ENCODE measurements at regions not wholly inside any gene's neighbourhood (a gene's known extent, or its start where the extent isn't known, plus 50 kb on each side); places are given as distances from the start of the nearest gene placed in this dataset.

GRCh38 chr9:26637101-26637500, 255.5 kb downstream of the CAAP1 start:
- TF ChIP-seq REST (IDR thresholded peaks at IDR 0.05; ENCODE audit: insufficient read depth in 1 of 2, low read depth in 2 of 2, low read length in 2 of 2) (no peak), TAF1 (IDR thresholded peaks at IDR 0.05; ENCODE audit: borderline replicate concordance, insufficient read depth, low read length) (no peak), SIN3A (IDR thresholded peaks at IDR 0.05; ENCODE audit: borderline replicate concordance, insufficient read depth, low read length) (no peak), FOXP2 (optimal IDR thresholded peaks at IDR 0.05; ENCODE audit: borderline replicate concordance, extremely low read depth, extremely low read length, insufficient read depth) (no peak), POLR2AphosphoS5 (IDR thresholded peaks at IDR 0.05; ENCODE audit: low read depth, low read length) (no peak)

- no peak for TF ChIP-seq FOXP2 (optimal IDR thresholded peaks at IDR 0.05; ENCODE audit: borderline replicate concordance, extremely low read depth, extremely low read length, insufficient read depth)
Observed at GRCh38 chr9:26612211-26612610, 280.4 kb downstream of the CAAP1 start.

- TF ChIP-seq SIN3A (IDR thresholded peaks at IDR 0.05; ENCODE audit: borderline replicate concordance, insufficient read depth, low read length) (no peak), FOXP2 (optimal IDR thresholded peaks at IDR 0.05; ENCODE audit: borderline replicate concordance, extremely low read depth, extremely low read length, insufficient read depth) (no peak), REST (IDR thresholded peaks at IDR 0.05; ENCODE audit: insufficient read depth in 1 of 2, low read depth in 2 of 2, low read length in 2 of 2) (no peak), TAF1 (IDR thresholded peaks at IDR 0.05; ENCODE audit: borderline replicate concordance, insufficient read depth, low read length) (no peak), POLR2AphosphoS5 (IDR thresholded peaks at IDR 0.05; ENCODE audit: low read depth, low read length) (no peak)
Observed at GRCh38 chr9:26606756-26607155, 285.8 kb downstream of the CAAP1 start.

GRCh38 chr9:26605367-26605766, 287.2 kb downstream of the CAAP1 start:
- TF ChIP-seq POLR2AphosphoS5 (IDR thresholded peaks at IDR 0.05; ENCODE audit: low read depth, low read length): no peak
- TF ChIP-seq FOXP2 (optimal IDR thresholded peaks at IDR 0.05; ENCODE audit: borderline replicate concordance, extremely low read depth, extremely low read length, insufficient read depth): no peak
- no peak for TF ChIP-seq SIN3A (IDR thresholded peaks at IDR 0.05; ENCODE audit: borderline replicate concordance, insufficient read depth, low read length)

- TF ChIP-seq FOXP2 (optimal IDR thresholded peaks at IDR 0.05; ENCODE audit: borderline replicate concordance, extremely low read depth, extremely low read length, insufficient read depth): no peak
- TF ChIP-seq REST (IDR thresholded peaks at IDR 0.05; ENCODE audit: insufficient read depth in 1 of 2, low read depth in 2 of 2, low read length in 2 of 2): no peak
- no peak for TF ChIP-seq POLR2AphosphoS5 (IDR thresholded peaks at IDR 0.05; ENCODE audit: low read depth, low read length)
- no peak for TF ChIP-seq TAF1 (IDR thresholded peaks at IDR 0.05; ENCODE audit: borderline replicate concordance, insufficient read depth, low read length)
- TF ChIP-seq SIN3A (IDR thresholded peaks at IDR 0.05; ENCODE audit: borderline replicate concordance, insufficient read depth, low read length): no peak
Observed at GRCh38 chr9:26604076-26604662, 288.4 kb downstream of the CAAP1 start.

GRCh38 chr9:26603617-26604016, 289.0 kb downstream of the CAAP1 start:
- TF ChIP-seq FOXP2 (optimal IDR thresholded peaks at IDR 0.05; ENCODE audit: borderline replicate concordance, extremely low read depth, extremely low read length, insufficient read depth): no peak
- TF ChIP-seq SIN3A (IDR thresholded peaks at IDR 0.05; ENCODE audit: borderline replicate concordance, insufficient read depth, low read length): no peak
- TF ChIP-seq REST (IDR thresholded peaks at IDR 0.05; ENCODE audit: insufficient read depth in 1 of 2, low read depth in 2 of 2, low read length in 2 of 2): no peak
- no peak for TF ChIP-seq TAF1 (IDR thresholded peaks at IDR 0.05; ENCODE audit: borderline replicate concordance, insufficient read depth, low read length)
- TF ChIP-seq POLR2AphosphoS5 (IDR thresholded peaks at IDR 0.05; ENCODE audit: low read depth, low read length): no peak

Measured in PFSK-1 (cell line).